ENCODE measurements at regions not wholly inside any gene's neighbourhood (a gene's known extent, or its start where the extent isn't known, plus 50 kb on each side); places are given as distances from the start of the nearest gene placed in this dataset.
A peak's percentile ranks its signal among the peaks of the same experiment; 100 is the strongest.

- DNase-seq (ENCODE audit: low read depth): no peak
These were observed 322.3 kb downstream of the GBE1 start for GRCh38 chr3:81439108-81439507.

DNA sequence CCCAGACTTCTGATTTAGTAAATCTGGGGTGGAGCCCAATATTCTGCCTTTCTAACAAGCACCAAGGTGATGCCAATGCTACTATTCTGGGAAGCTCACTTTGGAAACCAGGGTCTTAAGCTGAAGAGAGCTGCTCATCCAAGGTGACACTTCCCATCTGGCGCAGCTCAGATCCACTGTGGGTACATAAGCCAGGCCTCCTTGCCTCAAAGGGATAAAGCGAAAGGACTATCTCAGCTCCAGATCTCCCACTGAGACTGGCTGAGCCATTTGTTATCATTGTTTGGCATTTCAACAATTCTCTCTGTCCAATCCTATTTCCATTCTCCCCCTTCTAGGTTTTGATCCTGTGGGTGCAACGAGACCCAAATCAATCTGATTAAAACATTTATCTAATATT, 323.8 kb downstream of the GBE1 start:
- DNase-seq (ENCODE audit: low read depth): no peak

GRCh38 chr3:81436182-81436581, 325.3 kb downstream of the GBE1 start:
- DNase-seq (ENCODE audit: low read depth): no peak

DNA sequence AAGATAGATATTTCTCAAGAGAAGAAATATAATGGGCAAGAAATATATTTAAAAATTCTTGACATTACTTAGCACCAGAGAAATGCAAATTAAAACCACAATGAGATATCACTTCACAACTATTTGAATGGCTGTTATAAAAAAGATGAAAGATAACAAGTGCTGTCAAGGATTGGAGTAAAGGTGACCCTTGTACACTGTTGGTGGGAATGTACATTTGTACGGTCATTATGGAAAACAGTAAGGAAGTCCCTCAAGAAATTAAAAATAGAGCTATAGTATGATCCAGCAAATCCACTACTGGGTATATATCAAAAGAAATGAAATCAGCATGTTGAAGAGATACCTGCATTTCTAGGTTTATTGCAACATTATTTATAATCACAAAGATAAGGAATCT, 326.4 kb downstream of the GBE1 start:
- no peak for DNase-seq (ENCODE audit: low read depth)

DNA sequence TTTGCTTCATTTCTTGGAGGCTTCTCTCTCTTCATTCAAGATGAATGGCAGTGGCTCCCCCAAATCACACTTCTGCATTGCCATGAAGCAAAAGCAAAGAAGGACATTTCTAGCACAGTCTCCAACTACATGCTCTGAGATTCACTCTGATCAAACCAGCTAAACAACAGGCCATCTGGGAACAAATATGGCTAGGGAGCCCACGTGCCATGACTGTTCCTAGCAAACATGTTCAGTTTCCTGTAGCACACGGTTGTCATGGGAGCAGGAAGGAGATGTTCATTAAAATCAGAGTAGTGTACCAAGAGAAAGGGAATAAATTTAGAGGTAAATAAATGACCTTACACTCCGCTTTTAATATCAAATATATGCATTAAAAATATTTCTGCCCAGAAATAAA, 327.3 kb downstream of the GBE1 start:
- DNase-seq (ENCODE audit: low read depth): no peak

DNA sequence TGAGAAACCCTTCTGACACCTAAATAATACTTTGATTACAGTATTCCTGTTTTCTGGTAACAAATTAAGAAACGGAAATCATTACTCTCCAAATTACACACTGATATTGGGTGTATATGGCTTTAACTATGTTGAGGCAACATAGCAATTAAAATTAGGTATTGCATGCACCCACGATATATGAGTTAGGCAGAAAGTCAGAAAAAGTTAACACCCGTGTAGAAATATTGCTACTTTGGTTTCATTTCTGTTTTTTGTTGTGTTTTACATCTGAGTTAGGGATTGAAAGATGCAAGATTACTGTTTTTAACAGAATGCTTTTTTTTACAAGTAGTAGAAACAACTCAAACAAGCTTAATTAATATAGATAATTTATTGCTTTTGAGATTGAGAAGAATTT, 327.8 kb downstream of the GBE1 start:
- DNase-seq (ENCODE audit: low read depth): no peak

GRCh38 chr3:81432456-81432855, 329.0 kb downstream of the GBE1 start:
- no peak for DNase-seq (ENCODE audit: low read depth)

DNA sequence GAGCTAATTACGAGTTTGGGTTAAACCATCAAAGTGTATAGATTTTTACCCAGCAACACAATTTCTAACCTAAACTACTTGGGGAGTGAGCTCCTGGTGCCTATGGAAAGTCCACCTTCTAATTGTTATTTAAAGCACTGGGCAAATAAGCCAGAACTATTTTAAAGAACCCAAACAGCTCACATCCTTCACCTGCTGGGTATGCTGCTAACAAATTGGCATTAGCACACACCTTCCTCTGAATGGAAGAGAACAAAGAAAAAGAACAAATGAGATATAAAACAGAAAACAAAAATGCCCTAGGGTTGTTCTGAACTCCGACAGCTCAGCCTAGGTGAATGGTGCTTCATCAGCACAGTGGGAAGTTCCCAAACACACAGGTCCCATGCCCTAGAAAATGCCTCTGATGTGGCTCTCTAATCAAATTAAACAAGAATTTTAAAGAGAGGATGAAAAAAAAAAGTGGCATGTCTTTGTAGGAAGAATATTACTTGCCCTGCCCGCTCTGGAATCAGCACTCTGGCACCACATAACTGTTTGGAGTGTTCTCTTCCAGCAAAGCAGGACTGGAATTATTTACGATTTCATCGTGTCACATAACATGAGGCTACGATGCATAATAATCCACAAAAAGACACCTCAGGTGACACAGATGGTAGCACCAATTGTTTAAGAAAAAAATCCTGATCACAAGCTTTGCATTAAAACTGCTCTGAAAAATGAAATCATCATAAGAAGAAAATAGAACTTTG, 334.4 kb downstream of the GBE1 start:
- no peak for DNase-seq (ENCODE audit: low read depth)

- DNase-seq (ENCODE audit: low read depth): peak; percentile 69
These were observed 336.1 kb downstream of the GBE1 start for GRCh38 chr3:81425198-81425868.

- no peak for DNase-seq (ENCODE audit: low read depth)
These were observed 342.2 kb downstream of the GBE1 start for GRCh38 chr3:81419228-81419627.

GRCh38 chr3:81416812-81417211, 344.6 kb downstream of the GBE1 start:
- no peak for DNase-seq (ENCODE audit: low read depth)

DNA sequence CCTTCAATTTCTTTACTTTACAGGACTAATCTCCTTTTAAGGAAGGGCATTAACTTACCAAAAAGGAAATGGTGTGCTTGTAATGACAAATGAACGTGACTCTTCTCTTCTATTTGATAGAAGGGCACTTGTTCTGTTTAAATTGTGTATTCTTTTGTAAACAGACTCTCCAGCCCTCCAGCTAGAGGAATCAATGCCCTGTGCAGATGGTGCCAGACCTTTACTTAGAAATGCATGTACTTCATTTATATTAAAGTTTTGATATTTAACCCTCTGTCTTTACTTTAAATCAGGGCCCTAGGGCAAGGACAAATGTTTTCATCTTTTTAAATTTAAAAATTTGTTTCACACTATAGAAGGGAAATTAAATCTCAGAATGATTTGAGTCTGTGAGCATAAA, 355.1 kb downstream of the GBE1 start:
- DNase-seq (ENCODE audit: low read depth): no peak

- DNase-seq (ENCODE audit: low read depth): no peak
These were observed 365.5 kb downstream of the GBE1 start for GRCh38 chr3:81395739-81396513.

- DNase-seq (ENCODE audit: low read depth): no peak
These were observed 366.6 kb downstream of the GBE1 start for GRCh38 chr3:81394651-81395524.

- peak; percentile 27 for DNase-seq (ENCODE audit: low read depth)
These were observed 368.2 kb downstream of the GBE1 start for GRCh38 chr3:81393251-81393650.

- no peak for DNase-seq (ENCODE audit: low read depth)
These were observed 370.6 kb downstream of the GBE1 start for GRCh38 chr3:81390796-81391195.

- no peak for DNase-seq (ENCODE audit: low read depth)
These were observed 373.3 kb downstream of the GBE1 start for GRCh38 chr3:81388191-81388590.

DNA sequence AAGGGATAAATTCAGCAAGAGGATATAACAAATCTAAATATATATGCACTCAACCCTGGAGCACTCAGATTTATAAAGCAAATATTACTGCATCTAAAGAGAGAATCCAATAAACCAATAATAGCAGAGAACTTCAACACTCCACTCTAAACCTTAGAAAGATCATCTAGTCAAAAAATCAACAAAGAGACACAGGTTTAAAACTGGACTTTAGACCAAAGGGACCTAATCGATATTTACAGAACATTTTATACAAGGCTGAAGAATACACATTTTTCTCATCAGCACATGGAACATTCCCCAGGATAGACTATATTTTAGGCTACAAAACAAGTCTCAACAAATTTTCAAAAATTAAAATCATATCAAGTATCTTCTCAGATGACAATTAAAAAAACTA, 379.0 kb downstream of the GBE1 start:
- no peak for DNase-seq (ENCODE audit: low read depth)

DNA sequence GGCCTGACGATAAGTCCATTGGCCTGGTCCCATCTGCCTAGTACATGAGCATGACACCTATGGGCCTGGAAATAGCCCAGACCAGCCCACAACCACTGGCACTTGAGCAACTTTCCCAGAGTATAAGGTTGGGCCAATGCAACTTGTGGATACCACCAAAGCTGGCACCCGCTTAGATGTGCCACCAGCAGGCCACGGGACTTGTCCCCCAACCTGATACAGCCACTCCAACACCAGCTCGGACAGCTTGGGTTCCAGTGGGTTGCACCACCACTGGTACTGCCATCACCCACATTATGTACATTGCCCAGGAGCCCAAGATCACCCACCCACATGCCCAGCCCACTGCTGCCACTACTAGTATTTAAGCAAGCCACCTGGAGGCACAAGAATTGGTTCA, 381.2 kb downstream of the GBE1 start:
- no peak for DNase-seq (ENCODE audit: low read depth)

- DNase-seq (ENCODE audit: low read depth): no peak
These were observed 382.7 kb downstream of the GBE1 start for GRCh38 chr3:81378552-81379293.

DNA sequence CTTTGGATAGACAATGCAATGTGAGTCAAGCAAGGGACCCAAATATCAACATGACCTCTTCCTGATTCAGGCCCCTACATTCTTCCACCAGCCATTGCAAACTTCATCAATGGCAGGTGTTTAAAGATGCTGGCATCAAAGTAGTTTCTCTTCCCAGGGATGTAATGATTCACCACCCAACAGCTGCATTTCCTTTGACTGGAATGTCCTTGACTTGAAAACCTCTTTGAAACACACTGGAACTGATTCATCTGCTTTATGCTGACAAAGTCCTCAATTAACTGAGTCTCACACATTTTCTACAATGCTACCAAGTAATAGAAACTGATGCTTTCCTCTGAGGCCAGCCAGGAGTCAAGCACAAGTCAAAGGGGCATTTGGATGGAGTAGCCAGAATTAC, 385.5 kb downstream of the GBE1 start:
- peak; percentile 2 for DNase-seq (ENCODE audit: low read depth)
